ENCODE measurements at regions not wholly inside any gene's neighbourhood (a gene's known extent, or its start where the extent isn't known, plus 50 kb on each side); places are given as distances from the start of the nearest gene placed in this dataset.

DNA sequence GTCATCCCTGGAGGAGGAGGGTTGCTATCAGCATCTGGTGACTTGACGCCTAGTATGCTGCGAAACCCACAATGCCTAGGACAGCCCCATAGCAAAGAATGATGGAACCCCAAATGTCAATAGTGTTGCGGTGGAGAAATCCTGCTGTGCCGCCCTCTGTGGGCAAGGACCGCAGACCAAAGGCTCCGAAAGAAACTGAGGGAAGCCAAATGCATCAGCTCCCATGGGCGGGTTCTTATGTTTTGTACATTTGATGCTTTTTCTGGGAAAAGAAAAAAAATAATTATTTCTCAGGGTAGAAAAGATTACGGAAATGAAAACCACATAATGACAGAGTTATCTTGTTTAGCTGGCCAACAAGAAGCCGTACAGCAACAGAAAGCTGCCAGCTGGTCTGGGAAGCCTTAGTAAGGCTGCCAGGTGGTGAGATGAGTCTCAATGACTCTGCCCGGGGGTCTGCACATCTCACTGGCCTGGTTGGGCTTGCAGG lies 95.0 kb upstream of the TBL1X start:
- TF ChIP-seq CTCF (conservative IDR thresholded peaks at IDR 0.05; ENCODE audit: low read depth in 2 of 2) (no peak), EZH2 (IDR thresholded peaks at IDR 0.05; ENCODE audit: low read depth, unreplicated experiment) (no peak), POLR2AphosphoS5 (IDR thresholded peaks at IDR 0.05; ENCODE audit: low read depth) (no peak)

Data from GM23338 (cell line).